HepG2 (cell line): ENCODE measurements at regions not wholly inside any gene's neighbourhood (a gene's known extent, or its start where the extent isn't known, plus 50 kb on each side); places are given as distances from the start of the nearest gene placed in this dataset.

Experiments
- ATAC-seq: fragments of 200-7000 bp; cut with Tn5 transposase; 3 replicates; pipeline ENCODE4 v1.9.1; 2020; ENCODE audit warnings: mild to moderate bottlenecking, moderate library complexity
- BruUV-seq: library from RNA; stranded (reverse); fragments of 400-500 nt; replicated peaks from 2 replicates; lab custom pipeline; 2021; lab: Mats Ljungman, UMichigan
- CTCF ChIA-PET: fragments of 300-600 bp; formaldehyde crosslinking; extraction: SDS; loops from one replicate; lab custom pipeline; 2021; ENCODE audit warnings: low total read pairs, inconsistent platforms, low intra/inter-chr PET ratio; lab: Yijun Ruan, JAX
- POLR2A ChIA-PET: fragments of 350-600 bp; sonication (Branson Sonifier 250); formaldehyde crosslinking; loops from one replicate; lab custom pipeline; 2020; ENCODE audit warnings: antibody characterized with exemption, inconsistent platforms; lab: Yijun Ruan, JAX
- DNase-seq: peaks from one replicate; pipeline ENCODE4 v3.0.0-alpha.2; 2015; ENCODE audit warnings: low spot score
- FAIRE-seq: peaks from 3 replicates; lab custom pipeline; 2011; peaks lifted over from hg19 to GRCh38; lab: Jason Lieb, UNC
- H2AFZ ChIP-seq: one replicate; pipeline ENCODE4 v1.6.1; 2011; ENCODE audit warnings: low read length, inconsistent platforms
- H3K27ac ChIP-seq: fragments of 300-600 bp; 3 replicates; pipeline ENCODE4 v1.8.0; 2011; ENCODE audit warnings: mixed run types, mild to moderate bottlenecking, mixed read lengths, low read length, inconsistent platforms; ENCODE audit not compliant: insufficient read depth; ENCODE audit errors: extremely low read length
- H3K27me3 ChIP-seq, 2 experiments: fragments of 200-600 bp in 1 of 2; 2 replicates in 1 of 2; 3 replicates in 1 of 2; pipeline versions ENCODE4 v1.6.0 to v1.8.0; 2011; ENCODE audit warnings: low read length in 2 of 2, mild to moderate bottlenecking in 2 of 2, moderate library complexity in 2 of 2, inconsistent platforms in 1 of 2; ENCODE audit not compliant: insufficient read depth in 2 of 2, control insufficient read depth in 1 of 2
- H3K36me3 ChIP-seq, 2 experiments: fragments of 200-600 bp in 1 of 2; replicated peaks in 1 of 2; 2 replicates in 1 of 2; 3 replicates in 1 of 2; pipeline versions ENCODE4 v1.5.1 to v1.8.0; 2011; ENCODE audit warnings: low read length in 2 of 2, inconsistent platforms in 1 of 2; ENCODE audit not compliant: insufficient read depth in 2 of 2, control insufficient read depth in 1 of 2
- H3K4me1 ChIP-seq: 2 replicates; pipeline ENCODE4 v1.5.1; 2012; ENCODE audit warnings: low read length, inconsistent platforms; ENCODE audit not compliant: insufficient read depth
- H3K4me2 ChIP-seq: 2 replicates; pipeline ENCODE4 v1.6.0; 2011; ENCODE audit warnings: low read depth, low read length, inconsistent platforms
- H3K4me3 ChIP-seq, 3 experiments: fragments of 200-600 bp in 1 of 3; sonication (generic), shearing (Covaris generic) in 1 of 3; replicated peaks in 1 of 3; 2 replicates each; pipeline ENCODE4 v1.5.1; 2011 to 2016; ENCODE audit warnings: low read length in 3 of 3, inconsistent platforms in 2 of 3, low read depth in 2 of 3, mild to moderate bottlenecking in 2 of 3, control low read depth in 1 of 3, mixed read lengths in 1 of 3; ENCODE audit not compliant: insufficient read depth in 1 of 3
- H3K79me2 ChIP-seq: one replicate; pipeline ENCODE4 v1.6.1; 2011; ENCODE audit warnings: low read length, inconsistent platforms; ENCODE audit not compliant: insufficient read depth
- H3K9ac ChIP-seq: 2 replicates; pipeline ENCODE4 v1.6.0; 2011; ENCODE audit warnings: mild to moderate bottlenecking, low read depth, low read length, inconsistent platforms; ENCODE audit not compliant: insufficient read depth
- H3K9me3 ChIP-seq: 2 replicates; pipeline ENCODE4 v1.5.1; 2012; ENCODE audit warnings: mild to moderate bottlenecking, low read length
- H4K20me1 ChIP-seq: 2 replicates; pipeline ENCODE4 v1.6.0; 2011; ENCODE audit warnings: inconsistent platforms, mild to moderate bottlenecking, low read length, moderate library complexity; ENCODE audit not compliant: insufficient read depth
- ATF5 ChIP-seq: sonication (generic); formaldehyde crosslinking; IDR thresholded peaks from 2 replicates; pipeline ENCODE4 v1.4.0; 2020; ENCODE audit warnings: mild to moderate bottlenecking, low read depth, missing genetic modification reagents
- BCLAF1 ChIP-seq: fragments of 450-650 bp; IDR thresholded peaks from 2 replicates; pipeline ENCODE4 v1.6.1; 2017; ENCODE audit warnings: mild to moderate bottlenecking
- POGK ChIP-seq: sonication (generic); formaldehyde crosslinking; conservative IDR thresholded peaks from 2 replicates; pipeline ENCODE4 v1.8.0; 2022; ENCODE audit warnings: mild to moderate bottlenecking, moderate library complexity, missing genetic modification reagents
- SMAD9 ChIP-seq: sonication (generic); formaldehyde crosslinking; IDR thresholded peaks from 2 replicates; pipeline ENCODE4 v1.5.1; 2020; ENCODE audit warnings: mild to moderate bottlenecking, missing genetic modification reagents
- SMARCC2 ChIP-seq: fragments of 450-650 bp; IDR thresholded peaks from 2 replicates; pipeline ENCODE4 v1.6.1; 2017; ENCODE audit warnings: antibody characterized with exemption, mild to moderate bottlenecking
- TEAD3 ChIP-seq: optimal IDR thresholded peaks from 2 replicates; pipeline ENCODE3; 2016; ENCODE audit warnings: borderline replicate concordance
- TERF1 ChIP-seq: sonication (generic); formaldehyde crosslinking; IDR thresholded peaks from 2 replicates; pipeline ENCODE4 v1.8.0; 2022; ENCODE audit warnings: mild to moderate bottlenecking, missing genetic modification reagents, moderate library complexity
- TGIF2 ChIP-seq: IDR thresholded peaks from 2 replicates; pipeline ENCODE4 v1.6.1; 2016; ENCODE audit warnings: control low read depth, missing compliant biosample characterization
- ZC3H4 ChIP-seq: sonication (generic); formaldehyde crosslinking; IDR thresholded peaks from 2 replicates; pipeline ENCODE4 v1.4.0; 2020; ENCODE audit warnings: missing genetic modification reagents, borderline replicate concordance
- ZNF446 ChIP-seq: sonication (generic); formaldehyde crosslinking; IDR thresholded peaks from 2 replicates; pipeline ENCODE4 v1.5.0; 2020; ENCODE audit warnings: mild to moderate bottlenecking, missing genetic modification reagents
- ZNF543 ChIP-seq: sonication (generic); formaldehyde crosslinking; IDR thresholded peaks from 2 replicates; pipeline ENCODE4 v1.4.0; 2020; ENCODE audit warnings: mild to moderate bottlenecking, missing genetic modification reagents
- ZNF552 ChIP-seq: sonication (generic); formaldehyde crosslinking; IDR thresholded peaks from 2 replicates; pipeline ENCODE4 v1.9.0; 2022; ENCODE audit warnings: missing genetic modification reagents, mild to moderate bottlenecking, borderline replicate concordance
- ZNF777 ChIP-seq: sonication (generic); formaldehyde crosslinking; IDR thresholded peaks from 2 replicates; pipeline ENCODE4 v1.4.0; 2020; ENCODE audit warnings: missing genetic modification reagents
- WGBS: methylation state at CpG from one replicate; pipeline ENCODE4 v1.1.6; 2017; ENCODE audit warnings: low lambda C conversion rate; 5-methylcytosine and 5-hydroxymethylcytosine counted together
- in situ Hi-C: cut with HindIII; loops from 2 replicates; pipeline ENCODE4 v1.10.0; 2017; ENCODE audit warnings: low pct_unique_long_range_greater_than_20kb; ENCODE audit not compliant: extremely low pct_ligation_motif_present
- intact Hi-C: fragments of 100-400 bp; cut with micrococcal nuclease; formaldehyde crosslinking; loops from one replicate; pipeline ENCODE4 v1.10.0; 2022; ENCODE audit not compliant: unreplicated experiment
- TF ChIP-seq, protein P1 (sequence below): sonication (generic); IDR thresholded peaks from 2 replicates; pipeline ENCODE4 v1.6.1; 2016; ENCODE audit warnings: low read depth, borderline replicate concordance

DNA sequence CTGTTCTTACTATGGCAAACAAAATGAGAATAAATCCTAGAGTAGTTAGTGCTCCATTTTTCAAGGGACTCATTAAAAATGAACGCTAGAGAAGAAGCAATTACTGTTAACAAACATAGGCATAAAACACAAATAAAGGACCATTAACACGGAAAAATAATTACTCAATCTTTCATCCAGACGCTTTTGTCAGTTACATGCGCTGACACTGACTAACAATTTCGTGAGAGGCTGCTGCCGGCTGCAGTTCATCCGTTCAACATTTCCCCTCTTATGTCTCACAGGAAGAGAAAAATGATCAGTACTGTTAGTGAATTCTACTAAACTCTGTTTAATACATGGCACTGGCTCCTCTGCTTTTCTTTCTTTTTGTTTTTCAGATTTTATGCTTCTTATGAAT, 472.7 kb upstream of the FLRT2 start:
- no peak overlapping the region for H3K4me3 ChIP-seq
- H3K36me3 ChIP-seq = no peaks in the 10 kb centered on the region
- no peak overlapping the region for H3K27ac ChIP-seq
- BruUV-seq = no TSS peak
- H4K20me1 ChIP-seq = no peaks in the 10 kb centered on the region
- ChIA-PET POLR2A (no interaction called here), CTCF (no interaction called here)
- intact Hi-C loops = no loop called here
- ATAC-seq (no peak), DNase-seq (no peak), FAIRE-seq (no peak)
- in situ Hi-C loops = no loop called here
- TF ChIP-seq, protein P1, sequence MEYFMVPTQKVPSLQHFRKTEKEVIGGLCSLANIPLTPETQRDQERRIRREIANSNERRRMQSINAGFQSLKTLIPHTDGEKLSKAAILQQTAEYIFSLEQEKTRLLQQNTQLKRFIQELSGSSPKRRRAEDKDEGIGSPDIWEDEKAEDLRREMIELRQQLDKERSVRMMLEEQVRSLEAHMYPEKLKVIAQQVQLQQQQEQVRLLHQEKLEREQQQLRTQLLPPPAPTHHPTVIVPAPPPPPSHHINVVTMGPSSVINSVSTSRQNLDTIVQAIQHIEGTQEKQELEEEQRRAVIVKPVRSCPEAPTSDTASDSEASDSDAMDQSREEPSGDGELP = no peak
- no peak for TF ChIP-seq TERF1 (CRISPR knock-in tag)
- no peak for TF ChIP-seq ZNF777
- no peak for TF ChIP-seq TGIF2 (CRISPR knock-in tag)
- no peak for TF ChIP-seq ZNF552 (CRISPR knock-in tag)
- TF ChIP-seq TEAD3 (CRISPR knock-in tag) = no peak
- no peak for TF ChIP-seq POGK (CRISPR knock-in tag)
- TF ChIP-seq BCLAF1 = no peak
- no peak for TF ChIP-seq ZC3H4
- TF ChIP-seq ZNF446 (CRISPR knock-in tag) = no peak
- no peak for TF ChIP-seq SMARCC2
- TF ChIP-seq ATF5 (CRISPR knock-in tag) = no peak
- TF ChIP-seq SMAD9 (CRISPR knock-in tag) = no peak
- TF ChIP-seq ZNF543 = no peak
- H3K79me2 ChIP-seq = no peaks in the 10 kb centered on the region
- H3K4me2 ChIP-seq = no peak overlapping the region
- no peaks in the 10 kb centered on the region for H3K4me1 ChIP-seq
- no peaks in the 10 kb centered on the region for H3K27me3 ChIP-seq
- 27% methylated on average over 7 of the region's 7 CpGs for WGBS
- H2AFZ ChIP-seq = no peak overlapping the region
- H3K9ac ChIP-seq = no peak overlapping the region
- H3K9me3 ChIP-seq = peaks cover 95% of the 10 kb centered on the region
